AG04450 (cell line): ENCODE measurements at regions not wholly inside any gene's neighbourhood (a gene's known extent, or its start where the extent isn't known, plus 50 kb on each side); places are given as distances from the start of the nearest gene placed in this dataset.

Experiments
- CTCF ChIA-PET: fragments of 300-600, 350-600 bp; formaldehyde crosslinking; extraction: SDS; loops from one replicate; lab custom pipeline; 2022; ENCODE audit warnings: antibody characterized with exemption, inconsistent platforms; lab: Charles Lee
- POLR2A ChIA-PET: fragments of 350-600 bp; formaldehyde crosslinking; extraction: SDS; loops from one replicate; lab custom pipeline; 2021; ENCODE audit warnings: antibody characterized with exemption, inconsistent platforms; lab: Yijun Ruan, JAX
- DNase-seq: peaks from one replicate; pipeline ENCODE4 v3.0.0-alpha.2; 2011; ENCODE audit warnings: low read depth, low spot score
- H3K27ac ChIP-seq: one replicate; pipeline ENCODE4 v1.5.1; 2012; ENCODE audit warnings: low read depth, low read length, control low read depth
- H3K27me3 ChIP-seq: one replicate; pipeline ENCODE4 v1.6.0; 2012; ENCODE audit warnings: low read length; ENCODE audit not compliant: control insufficient read depth, insufficient read depth
- H3K4me3 ChIP-seq: 2 replicates; pipeline ENCODE4 v1.5.1; 2011; ENCODE audit warnings: mild to moderate bottlenecking, low read depth, low read length, control low read depth
- H3K9me3 ChIP-seq: 2 replicates; pipeline ENCODE4 v1.5.1; 2012; ENCODE audit warnings: low read length; ENCODE audit not compliant: control insufficient read depth, insufficient read depth
- TF ChIP-seq, protein P1 (sequence below): IDR thresholded peaks from 2 replicates; pipeline ENCODE4 v1.5.1; 2011; ENCODE audit warnings: low read depth, low read length, control low read depth, inconsistent platforms

DNA sequence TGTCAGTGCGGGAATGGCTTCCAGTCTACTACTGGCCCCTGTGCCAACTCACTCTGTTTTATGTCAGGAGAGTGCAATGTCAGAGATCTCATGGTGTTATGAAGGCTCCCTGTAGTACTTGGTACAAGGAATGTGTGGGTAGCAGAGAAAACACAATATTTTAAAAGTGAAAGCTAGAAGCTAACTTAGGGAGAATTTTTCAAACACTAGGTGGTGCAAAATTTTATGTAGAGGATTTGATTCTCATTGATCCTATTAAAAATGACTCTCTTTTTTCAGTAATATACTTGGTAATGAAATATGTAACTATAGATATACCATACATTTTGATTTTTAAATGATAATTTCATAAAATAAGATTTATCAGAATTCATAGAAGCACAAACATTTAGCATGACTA lies 134.7 kb downstream of the JRKL start:
- H3K27ac ChIP-seq: no peak overlapping the region
- ChIA-PET POLR2A (no interaction called here), CTCF (interaction anchor here (0.6 to 1.5 kb wide), 3 partner anchors 61 to 214 kb away, joined by 3 read pairs; no protein-coding TSS in a partner anchor)
- H3K9me3 ChIP-seq: no peaks in the 10 kb centered on the region
- TF ChIP-seq, protein P1, sequence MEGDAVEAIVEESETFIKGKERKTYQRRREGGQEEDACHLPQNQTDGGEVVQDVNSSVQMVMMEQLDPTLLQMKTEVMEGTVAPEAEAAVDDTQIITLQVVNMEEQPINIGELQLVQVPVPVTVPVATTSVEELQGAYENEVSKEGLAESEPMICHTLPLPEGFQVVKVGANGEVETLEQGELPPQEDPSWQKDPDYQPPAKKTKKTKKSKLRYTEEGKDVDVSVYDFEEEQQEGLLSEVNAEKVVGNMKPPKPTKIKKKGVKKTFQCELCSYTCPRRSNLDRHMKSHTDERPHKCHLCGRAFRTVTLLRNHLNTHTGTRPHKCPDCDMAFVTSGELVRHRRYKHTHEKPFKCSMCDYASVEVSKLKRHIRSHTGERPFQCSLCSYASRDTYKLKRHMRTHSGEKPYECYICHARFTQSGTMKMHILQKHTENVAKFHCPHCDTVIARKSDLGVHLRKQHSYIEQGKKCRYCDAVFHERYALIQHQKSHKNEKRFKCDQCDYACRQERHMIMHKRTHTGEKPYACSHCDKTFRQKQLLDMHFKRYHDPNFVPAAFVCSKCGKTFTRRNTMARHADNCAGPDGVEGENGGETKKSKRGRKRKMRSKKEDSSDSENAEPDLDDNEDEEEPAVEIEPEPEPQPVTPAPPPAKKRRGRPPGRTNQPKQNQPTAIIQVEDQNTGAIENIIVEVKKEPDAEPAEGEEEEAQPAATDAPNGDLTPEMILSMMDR: 0 out of 2 replicates have a peak, but pooled peaks have one; percentile 4
- DNase-seq: no peak
- H3K4me3 ChIP-seq: no peak overlapping the region
- no peaks in the 10 kb centered on the region for H3K27me3 ChIP-seq

DNA sequence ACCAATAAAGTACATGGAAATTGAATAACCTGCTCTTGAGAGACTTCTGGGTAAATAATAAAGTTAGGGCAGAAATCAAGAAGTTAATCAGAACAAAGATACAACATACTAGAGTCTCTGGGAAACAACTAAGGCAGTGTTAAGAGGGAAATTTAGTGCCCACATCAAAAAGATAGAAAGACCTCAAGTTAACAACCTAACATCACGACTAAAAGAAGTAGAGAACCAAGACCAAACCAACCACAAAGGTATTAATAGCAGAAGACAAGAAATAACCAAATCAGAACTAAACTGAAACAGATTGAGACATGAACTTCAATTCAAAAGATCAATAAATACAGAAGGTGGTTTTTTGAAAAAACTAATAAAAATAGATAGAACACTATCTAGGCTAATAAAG lies 140.7 kb downstream of the JRKL start:
- TF ChIP-seq, protein P1: no peak
- Histone ChIP-seq H3K27ac (no peak overlapping the region), H3K9me3 (no peaks in the 10 kb centered on the region), H3K4me3 (no peak overlapping the region), H3K27me3 (no peaks in the 10 kb centered on the region)
- CTCF ChIA-PET: no interaction called here
- DNase-seq: no peak
- POLR2A ChIA-PET: no interaction called here

DNA sequence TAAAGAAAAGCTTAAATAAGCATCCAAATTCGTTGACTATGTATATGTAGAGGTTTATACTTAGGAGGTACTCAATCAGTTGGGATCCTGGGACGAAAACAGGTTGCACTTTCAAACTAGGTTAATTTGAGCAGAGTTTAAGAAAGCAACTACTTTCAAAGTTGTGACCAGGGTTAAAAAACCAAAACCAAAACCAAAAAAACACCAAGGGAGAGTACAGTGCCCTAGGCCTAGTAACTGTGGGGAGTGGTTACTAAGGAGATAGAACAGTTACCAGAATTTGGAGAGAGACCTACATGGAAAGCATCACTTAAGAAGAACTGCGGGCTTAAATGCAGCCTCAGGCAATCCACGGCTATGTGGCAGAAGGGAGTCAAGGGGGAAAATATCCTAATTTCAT lies 148.3 kb downstream of the JRKL start:
- POLR2A ChIA-PET: no interaction called here
- CTCF ChIA-PET: interaction anchor here (0.9 kb wide), 1 partner anchor 74 kb away, joined by 3 read pairs; no protein-coding TSS in a partner anchor
- TF ChIP-seq, protein P1: no peak
- Histone ChIP-seq H3K27me3 (no peaks in the 10 kb centered on the region), H3K27ac (no peak overlapping the region), H3K9me3 (no peaks in the 10 kb centered on the region), H3K4me3 (no peak overlapping the region)
- DNase-seq: no peak

DNA sequence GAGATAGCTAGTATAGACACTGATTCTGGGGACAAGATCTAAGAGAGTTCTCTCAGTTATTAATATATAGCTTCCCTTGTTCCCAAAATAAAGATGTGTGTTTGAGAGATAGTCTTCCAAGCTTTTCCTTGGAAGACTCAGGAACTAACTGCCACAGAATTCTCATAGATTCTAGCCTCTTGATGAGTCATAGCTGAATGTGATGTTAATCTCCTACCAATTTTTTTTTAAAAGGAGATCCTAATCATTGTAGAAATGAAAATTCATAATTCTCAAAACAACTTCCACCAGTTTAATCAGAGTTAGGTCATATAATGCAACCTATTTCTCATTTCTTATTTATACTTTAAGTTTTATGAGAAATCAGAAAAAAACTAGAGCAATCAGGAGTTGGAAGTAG lies 148.8 kb downstream of the JRKL start:
- DNase-seq: no peak
- no peaks in the 10 kb centered on the region for H3K9me3 ChIP-seq
- TF ChIP-seq, protein P1: no peak
- no peaks in the 10 kb centered on the region for H3K27me3 ChIP-seq
- no peak overlapping the region for H3K27ac ChIP-seq
- ChIA-PET CTCF (interaction anchor here (0.9 kb wide), 1 partner anchor 74 kb away, joined by 3 read pairs; no protein-coding TSS in a partner anchor), POLR2A (no interaction called here)
- no peak overlapping the region for H3K4me3 ChIP-seq

DNA sequence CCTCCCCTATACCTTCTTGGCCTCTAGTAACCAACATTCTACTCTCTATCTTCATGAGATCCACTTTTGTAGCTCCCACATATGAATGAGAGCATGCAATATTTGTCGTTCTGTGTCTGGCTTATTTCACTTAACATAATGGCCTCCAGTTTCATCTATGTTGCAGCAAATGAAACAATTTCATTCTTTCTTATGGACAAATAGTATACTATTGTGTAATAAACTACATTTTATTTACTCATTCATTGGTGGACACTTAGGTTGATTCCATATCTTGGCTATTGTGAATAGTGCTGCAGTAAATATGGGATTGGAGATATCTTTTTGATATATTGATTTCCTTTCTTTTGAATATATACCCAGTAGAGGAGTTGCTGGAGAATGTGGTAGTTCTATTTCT lies 151.1 kb downstream of the JRKL start:
- TF ChIP-seq, protein P1: no peak
- no peaks in the 10 kb centered on the region for H3K9me3 ChIP-seq
- ChIA-PET CTCF (no interaction called here), POLR2A (no interaction called here)
- no peak overlapping the region for H3K4me3 ChIP-seq
- no peak overlapping the region for H3K27ac ChIP-seq
- DNase-seq: no peak
- no peaks in the 10 kb centered on the region for H3K27me3 ChIP-seq
